Keratinocyte (primary cell): ENCODE measurements at regions not wholly inside any gene's neighbourhood (a gene's known extent, or its start where the extent isn't known, plus 50 kb on each side); places are given as distances from the start of the nearest gene placed in this dataset.

Source experiments
- DNase-seq: peaks from one replicate; pipeline ENCODE4 v3.0.0-alpha.2; 2011; ENCODE audit warnings: low read depth, missing footprints, low spot score
- FAIRE-seq: peaks from 2 replicates; lab custom pipeline; 2011; peaks lifted over from hg19 to GRCh38; lab: Jason Lieb, UNC
- H2AFZ ChIP-seq: 2 replicates; pipeline ENCODE4 v1.6.0; 2012; ENCODE audit warnings: low read length, control low read depth, inconsistent platforms; ENCODE audit not compliant: control insufficient read depth
- H3K27ac ChIP-seq: 2 replicates; pipeline ENCODE4 v1.5.1; 2011; ENCODE audit warnings: low read length; ENCODE audit not compliant: control insufficient read depth, insufficient read depth
- H3K27me3 ChIP-seq: 3 replicates; pipeline ENCODE4 v1.6.0; 2011; ENCODE audit warnings: low read length; ENCODE audit not compliant: control insufficient read depth, insufficient read depth; ENCODE audit errors: extremely low read depth
- H3K36me3 ChIP-seq, 2 experiments: 2 replicates in 1 of 2; 3 replicates in 1 of 2; pipeline ENCODE4 v1.5.1; 2011; ENCODE audit warnings: low read length in 2 of 2, mild to moderate bottlenecking in 1 of 2; ENCODE audit not compliant: control insufficient read depth in 2 of 2, insufficient read depth in 2 of 2; ENCODE audit errors: extremely low read depth in 1 of 2
- H3K4me1 ChIP-seq: 3 replicates; pipeline ENCODE4 v1.5.1; 2011; ENCODE audit warnings: low read length; ENCODE audit not compliant: control insufficient read depth, insufficient read depth; ENCODE audit errors: extremely low read depth
- H3K4me2 ChIP-seq: 3 replicates; pipeline ENCODE4 v1.6.0; 2011; ENCODE audit warnings: low read depth, low read length; ENCODE audit not compliant: control insufficient read depth, insufficient read depth; ENCODE audit errors: extremely low read depth
- H3K4me3 ChIP-seq, 3 experiments: fragments of 200-600 bp in 1 of 3; sonication (generic) in 1 of 3; 2 replicates in 2 of 3; 3 replicates in 1 of 3; pipeline ENCODE4 v1.5.1; 2011 to 2016; ENCODE audit warnings: low read length in 3 of 3, mild to moderate bottlenecking in 3 of 3, control low read depth in 2 of 3, inconsistent platforms in 1 of 3, low read depth in 1 of 3, mixed read lengths in 1 of 3, mixed run types in 1 of 3, moderate library complexity in 1 of 3; ENCODE audit not compliant: control insufficient read depth in 2 of 3, insufficient read depth in 2 of 3; ENCODE audit errors: extremely low read depth in 1 of 3
- H3K79me2 ChIP-seq: 2 replicates; pipeline ENCODE4 v1.6.0; 2012; ENCODE audit warnings: low read length; ENCODE audit not compliant: control insufficient read depth, insufficient read depth
- H3K9ac ChIP-seq: 3 replicates; pipeline ENCODE4 v1.6.0; 2011; ENCODE audit warnings: low read length; ENCODE audit not compliant: control insufficient read depth, insufficient read depth; ENCODE audit errors: extremely low read depth
- H3K9me1 ChIP-seq: 3 replicates; pipeline ENCODE4 v1.6.0; 2011; ENCODE audit warnings: low read length; ENCODE audit not compliant: control insufficient read depth, insufficient read depth; ENCODE audit errors: extremely low read depth
- H3K9me3 ChIP-seq: 2 replicates; pipeline ENCODE4 v1.5.1; 2012; ENCODE audit warnings: low read depth, low read length; ENCODE audit not compliant: control insufficient read depth
- H4K20me1 ChIP-seq: 3 replicates; pipeline ENCODE4 v1.6.0; 2011; ENCODE audit warnings: low read length; ENCODE audit not compliant: control insufficient read depth, insufficient read depth; ENCODE audit errors: extremely low read depth
- EZH2 ChIP-seq: IDR thresholded peaks from one replicate; pipeline ENCODE4 v1.6.1; 2012; ENCODE audit warnings: inconsistent platforms, mild to moderate bottlenecking, low read length, moderate library complexity
- dilution Hi-C: fragments of 300-500 bp; cut with MboI; formaldehyde crosslinking; loops from one replicate; pipeline ENCODE4 v1.7.0; 2020; ENCODE audit warnings: low sequenced_read_pairs; ENCODE audit not compliant: extremely low pct_ligation_motif_present
- TF ChIP-seq, protein P1 (sequence below), 3 experiments: IDR thresholded peaks in 1 of 3; conservative IDR thresholded peaks in 1 of 3; optimal IDR thresholded peaks in 1 of 3; 2 replicates in 2 of 3; 3 replicates in 1 of 3; pipeline versions ENCODE3 to v1.5.1; 2011; ENCODE audit warnings: low read length in 3 of 3, mild to moderate bottlenecking in 3 of 3, moderate library complexity in 2 of 3, control low read depth in 1 of 3, inconsistent platforms in 1 of 3; ENCODE audit not compliant: insufficient read depth in 2 of 3; ENCODE audit errors: extremely low read depth in 1 of 3

- Histone ChIP-seq H3K4me2 (no peak overlapping the region), H3K27me3 (no peaks in the 10 kb centered on the region), H3K27ac (no peak overlapping the region), H3K4me3 (no peak overlapping the region), H3K79me2 (no peaks in the 10 kb centered on the region), H3K9me3 (no peaks in the 10 kb centered on the region), H2AFZ (no peak overlapping the region), H3K9me1 (no peaks in the 10 kb centered on the region), H4K20me1 (no peaks in the 10 kb centered on the region), H3K4me1 (peaks cover 15% of the 10 kb centered on the region), H3K36me3 (no peaks in the 10 kb centered on the region), H3K9ac (no peak overlapping the region)
- DNase-seq: no peak
- FAIRE-seq: no peak
- TF ChIP-seq, protein P1, sequence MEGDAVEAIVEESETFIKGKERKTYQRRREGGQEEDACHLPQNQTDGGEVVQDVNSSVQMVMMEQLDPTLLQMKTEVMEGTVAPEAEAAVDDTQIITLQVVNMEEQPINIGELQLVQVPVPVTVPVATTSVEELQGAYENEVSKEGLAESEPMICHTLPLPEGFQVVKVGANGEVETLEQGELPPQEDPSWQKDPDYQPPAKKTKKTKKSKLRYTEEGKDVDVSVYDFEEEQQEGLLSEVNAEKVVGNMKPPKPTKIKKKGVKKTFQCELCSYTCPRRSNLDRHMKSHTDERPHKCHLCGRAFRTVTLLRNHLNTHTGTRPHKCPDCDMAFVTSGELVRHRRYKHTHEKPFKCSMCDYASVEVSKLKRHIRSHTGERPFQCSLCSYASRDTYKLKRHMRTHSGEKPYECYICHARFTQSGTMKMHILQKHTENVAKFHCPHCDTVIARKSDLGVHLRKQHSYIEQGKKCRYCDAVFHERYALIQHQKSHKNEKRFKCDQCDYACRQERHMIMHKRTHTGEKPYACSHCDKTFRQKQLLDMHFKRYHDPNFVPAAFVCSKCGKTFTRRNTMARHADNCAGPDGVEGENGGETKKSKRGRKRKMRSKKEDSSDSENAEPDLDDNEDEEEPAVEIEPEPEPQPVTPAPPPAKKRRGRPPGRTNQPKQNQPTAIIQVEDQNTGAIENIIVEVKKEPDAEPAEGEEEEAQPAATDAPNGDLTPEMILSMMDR (optimal IDR thresholded peaks at IDR 0.05 in 1 of 3, IDR thresholded peaks at IDR 0.05 in 1 of 3, conservative IDR thresholded peaks at IDR 0.05 in 1 of 3; ENCODE audit: extremely low read depth in 1 of 3, insufficient read depth in 2 of 3, low read length in 3 of 3): no peak
- TF ChIP-seq EZH2: no peak
- dilution Hi-C loops: no loop called here
These were observed 114.2 kb downstream of the SLC16A1 start for GRCh38 chr1:112841825-112842224.

DNA sequence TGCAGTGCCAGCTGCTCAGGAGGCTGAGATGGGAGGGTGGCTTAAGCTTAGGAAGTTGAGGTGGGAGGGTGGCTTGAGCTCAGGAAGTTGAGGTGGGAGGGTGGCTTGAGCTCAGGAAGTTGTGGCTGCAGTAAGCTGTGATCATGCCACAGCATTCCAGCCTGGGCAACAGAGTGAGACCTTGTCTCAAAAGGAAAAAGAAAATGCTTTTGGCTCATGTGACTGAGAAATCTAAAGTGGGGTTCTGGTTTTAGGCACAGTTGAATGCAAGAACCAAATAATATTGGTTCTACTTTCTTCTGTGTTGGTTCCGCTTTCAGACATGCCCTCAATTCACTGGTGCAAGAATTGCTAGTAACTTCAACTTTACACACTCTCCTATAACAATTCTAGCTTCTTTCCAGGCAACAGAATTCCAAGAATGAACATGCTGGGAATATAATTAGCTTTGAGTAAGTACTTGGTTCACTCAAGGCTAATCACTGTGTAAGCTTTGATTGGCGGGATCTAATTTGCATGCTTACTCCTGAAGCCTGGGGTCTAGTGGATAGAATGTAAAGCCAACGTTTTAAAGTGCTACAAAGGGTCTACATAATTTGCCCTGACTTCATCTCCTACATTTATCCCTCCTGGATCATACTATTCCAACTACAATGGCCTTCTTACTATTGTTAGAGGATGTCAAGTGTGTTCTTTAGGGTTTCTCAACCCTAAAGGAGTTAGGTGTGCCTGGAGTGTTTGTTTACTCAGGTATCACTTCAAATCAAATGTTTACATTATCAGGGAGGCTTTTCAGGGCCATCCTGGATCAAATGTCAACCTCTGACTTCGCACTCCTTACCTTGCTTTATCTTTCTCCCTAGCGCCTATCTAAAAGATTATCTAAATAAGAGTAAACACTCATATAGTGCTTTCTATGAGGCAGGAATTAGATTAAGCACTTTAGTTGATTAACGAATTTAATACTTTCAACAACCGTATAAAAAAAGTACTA lies 115.1 kb downstream of the SLC16A1 start:
- H2AFZ ChIP-seq: peak overlapping the region; percentile 40
- H3K4me1 ChIP-seq: peaks cover 19% of the 10 kb centered on the region
- H3K4me2 ChIP-seq: peak overlapping the region; percentile 4
- FAIRE-seq (no peak), DNase-seq (no peak)
- no peaks in the 10 kb centered on the region for H3K9me3 ChIP-seq
- TF ChIP-seq, protein P1 (optimal IDR thresholded peaks at IDR 0.05 in 1 of 3, IDR thresholded peaks at IDR 0.05 in 1 of 3, conservative IDR thresholded peaks at IDR 0.05 in 1 of 3; ENCODE audit: extremely low read depth in 1 of 3, insufficient read depth in 2 of 3, low read length in 3 of 3): no peak
- no peak for TF ChIP-seq EZH2
- no peaks in the 10 kb centered on the region for H4K20me1 ChIP-seq
- dilution Hi-C loops: no loop called here
- no peak overlapping the region for H3K27ac ChIP-seq
- no peaks in the 10 kb centered on the region for H3K79me2 ChIP-seq
- H3K36me3 ChIP-seq: no peaks in the 10 kb centered on the region
- H3K27me3 ChIP-seq: no peaks in the 10 kb centered on the region
- H3K9me1 ChIP-seq: no peaks in the 10 kb centered on the region
- no peak overlapping the region for H3K4me3 ChIP-seq
- H3K9ac ChIP-seq: no peak overlapping the region
